Epithelial cell of proximal tubule (primary cell): ENCODE measurements at regions not wholly inside any gene's neighbourhood (a gene's known extent, or its start where the extent isn't known, plus 50 kb on each side); places are given as distances from the start of the nearest gene placed in this dataset.

ENCODE experiments used
- DNase-seq: peaks from one replicate; pipeline ENCODE4 v3.0.0-alpha.2; 2011; ENCODE audit warnings: low read depth
- H3K4me3 ChIP-seq: 2 replicates; pipeline ENCODE4 v1.5.1; 2011; ENCODE audit warnings: low read depth, mild to moderate bottlenecking, low read length
- CTCF ChIP-seq: conservative IDR thresholded peaks from 2 replicates; pipeline ENCODE4 v1.5.1; 2012; ENCODE audit warnings: low read depth, mild to moderate bottlenecking, low read length

GRCh38 chr4:104404361-104404760 lies 90.3 kb downstream of the CXXC4 start:
- no peak for DNase-seq
- no peak for TF ChIP-seq CTCF
- H3K4me3 ChIP-seq, result no peak overlapping the region

GRCh38 chr4:104395168-104395614 lies 99.5 kb downstream of the CXXC4 start:
- TF ChIP-seq CTCF, result no peak
- no peak for DNase-seq
- no peak overlapping the region for H3K4me3 ChIP-seq

DNA sequence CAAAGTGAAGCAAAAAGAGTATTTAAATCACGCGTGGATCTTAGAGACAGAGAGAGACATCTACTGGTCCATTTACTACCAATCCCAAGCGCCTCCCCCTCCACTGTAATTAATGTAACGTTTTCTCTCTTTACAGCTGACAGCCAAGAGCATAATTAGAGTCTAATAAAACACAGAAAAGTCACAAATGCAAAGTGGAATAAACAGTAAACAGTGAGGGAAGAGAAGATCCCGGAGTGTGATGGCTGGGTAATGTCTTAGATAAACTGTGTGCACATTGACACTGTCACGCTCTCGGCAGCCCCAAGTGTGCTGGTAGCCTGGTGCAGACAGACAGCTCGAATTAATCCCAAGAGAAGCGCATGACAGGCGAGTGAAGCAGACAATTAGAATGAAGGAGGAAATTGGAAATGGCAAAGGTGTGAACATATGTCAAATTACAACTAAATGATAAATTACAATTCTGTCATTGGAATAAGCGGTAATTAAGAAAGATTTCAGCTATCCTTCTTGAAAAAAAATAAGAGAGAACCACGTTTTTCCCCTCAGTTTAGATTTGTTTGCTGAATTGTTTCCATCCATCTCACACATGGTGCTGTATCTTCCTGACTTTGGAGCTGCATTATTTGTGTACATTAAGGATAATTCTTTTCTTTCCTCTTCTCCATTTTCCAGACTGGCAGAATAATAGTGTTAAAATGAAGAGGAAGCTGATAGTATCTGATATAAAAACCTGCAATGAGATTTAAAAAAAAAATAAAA lies 100.1 kb downstream of the CXXC4 start:
- DNase-seq, result no peak
- H3K4me3 ChIP-seq, result peak overlapping the region; percentile 31
- TF ChIP-seq CTCF, result peak; percentile 28

GRCh38 chr4:104393655-104394324 lies 100.9 kb downstream of the CXXC4 start:
- TF ChIP-seq CTCF, result no peak
- H3K4me3 ChIP-seq, result no peak overlapping the region
- no peak for DNase-seq

DNA sequence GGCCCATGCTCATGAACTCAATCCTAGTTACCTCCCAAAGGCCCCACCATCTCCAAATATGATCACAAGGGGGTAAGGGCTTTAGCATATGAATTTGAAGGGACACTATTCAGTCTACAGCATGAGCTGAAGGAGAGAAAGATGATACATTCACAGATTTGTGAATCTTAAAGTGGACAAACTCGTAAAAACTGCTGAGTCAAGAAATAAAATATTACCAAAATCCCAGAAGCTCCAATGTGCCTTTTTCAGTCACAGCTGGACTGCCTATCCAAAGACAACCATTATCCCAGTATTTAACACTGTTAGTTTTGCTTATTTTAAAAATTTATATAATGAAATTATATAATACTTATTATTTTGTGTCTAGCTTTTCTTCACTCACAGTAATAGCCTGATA lies 109.0 kb downstream of the CXXC4 start:
- TF ChIP-seq CTCF, result no peak
- no peak for DNase-seq
- H3K4me3 ChIP-seq, result no peak overlapping the region

DNA sequence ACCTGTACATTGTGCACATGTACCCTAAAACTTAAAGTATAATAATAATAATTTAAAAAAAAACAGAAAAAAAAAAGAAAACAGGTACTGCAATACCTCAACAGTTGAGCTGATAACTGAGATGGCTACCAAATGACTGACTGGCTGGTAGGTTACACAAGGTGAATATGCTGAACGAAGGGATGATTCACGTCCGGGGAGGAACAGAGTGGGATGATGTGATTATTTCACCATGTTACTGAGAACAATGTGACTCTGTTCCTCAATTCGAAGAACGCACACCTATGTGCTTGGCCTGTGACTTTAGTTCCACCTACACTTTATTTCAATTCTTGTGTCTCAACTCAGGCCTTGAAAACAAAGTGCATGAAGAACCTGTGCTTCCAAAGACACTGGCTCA lies 111.7 kb downstream of the CXXC4 start:
- no peak overlapping the region for H3K4me3 ChIP-seq
- DNase-seq, result no peak
- no peak for TF ChIP-seq CTCF
